ENCODE measurements at regions not wholly inside any gene's neighbourhood (a gene's known extent, or its start where the extent isn't known, plus 50 kb on each side); places are given as distances from the start of the nearest gene placed in this dataset.

- TF ChIP-seq CTCF (IDR thresholded peaks at IDR 0.05; ENCODE audit: low read length), result no peak
- no peak for TF ChIP-seq EZH2phosphoT487 (IDR thresholded peaks at IDR 0.05; ENCODE audit: low read length)
These were observed 334.8 kb upstream of the ZNF462 start for GRCh38 chr9:106528158-106528557.

All from MM.1S (cell line).